HG02981 (cell line): ENCODE measurements at regions not wholly inside any gene's neighbourhood (a gene's known extent, or its start where the extent isn't known, plus 50 kb on each side); places are given as distances from the start of the nearest gene placed in this dataset.

Source experiments
- ATAC-seq: cut with Tn5 transposase; IDR thresholded peaks from one replicate; pipeline ENCODE4 v1.9.1; 2021; ENCODE audit warnings: mild to moderate bottlenecking, moderate library complexity; ENCODE audit not compliant: unreplicated experiment

GRCh38 chr3:66797889-66798560 is 200.1 kb upstream of the KBTBD8 start:
- ATAC-seq, result no peak

GRCh38 chr3:66800941-66801545 is 197.1 kb upstream of the KBTBD8 start:
- no peak for ATAC-seq

GRCh38 chr3:66803206-66803605 is 194.9 kb upstream of the KBTBD8 start:
- ATAC-seq, result no peak

- no peak for ATAC-seq
These were observed 194.1 kb upstream of the KBTBD8 start for GRCh38 chr3:66803721-66804695.

GRCh38 chr3:66808891-66809594 is 189.1 kb upstream of the KBTBD8 start:
- no peak for ATAC-seq

GRCh38 chr3:66809595-66809958 is 188.5 kb upstream of the KBTBD8 start:
- no peak for ATAC-seq

GRCh38 chr3:66812136-66812535 is 186.0 kb upstream of the KBTBD8 start:
- no peak for ATAC-seq

GRCh38 chr3:66812741-66813140 is 185.4 kb upstream of the KBTBD8 start:
- ATAC-seq, result no peak

- ATAC-seq, result peak; percentile 64
These were observed 181.9 kb upstream of the KBTBD8 start for GRCh38 chr3:66816090-66816761.

GRCh38 chr3:66817951-66818557 is 180.1 kb upstream of the KBTBD8 start:
- no peak for ATAC-seq

GRCh38 chr3:66819993-66820501 is 178.1 kb upstream of the KBTBD8 start:
- ATAC-seq, result no peak

GRCh38 chr3:66822186-66823008 is 175.7 kb upstream of the KBTBD8 start:
- ATAC-seq, result peak; percentile 90

- no peak for ATAC-seq
These were observed 175.1 kb upstream of the KBTBD8 start for GRCh38 chr3:66823009-66823397.

- ATAC-seq, result no peak
These were observed 174.6 kb upstream of the KBTBD8 start for GRCh38 chr3:66823532-66823931.

GRCh38 chr3:66825375-66825774 is 172.7 kb upstream of the KBTBD8 start:
- ATAC-seq, result no peak

GRCh38 chr3:66827726-66828125 is 170.4 kb upstream of the KBTBD8 start:
- ATAC-seq, result no peak

GRCh38 chr3:66828303-66828702 is 169.8 kb upstream of the KBTBD8 start:
- ATAC-seq, result no peak

GRCh38 chr3:66830301-66830700 is 167.8 kb upstream of the KBTBD8 start:
- no peak for ATAC-seq

GRCh38 chr3:66831931-66832330 is 166.2 kb upstream of the KBTBD8 start:
- ATAC-seq, result no peak
